GM23338 (cell line): ENCODE measurements at regions not wholly inside any gene's neighbourhood (a gene's known extent, or its start where the extent isn't known, plus 50 kb on each side); places are given as distances from the start of the nearest gene placed in this dataset.

ENCODE experiments used
- ATAC-seq: fragments of 200-7000 bp; cut with Tn5 transposase; 3 replicates; pipeline ENCODE4 v1.9.1; 2020
- DNase-seq: peaks from one replicate; pipeline ENCODE4 v3.0.0-alpha.2; 2015; ENCODE audit warnings: low spot score
- H2AFZ ChIP-seq: fragments of 200-600 bp; sonication (generic); 2 replicates; pipeline ENCODE4 v1.8.0; 2016; ENCODE audit warnings: antibody characterized with exemption, mild to moderate bottlenecking, moderate library complexity
- H3F3A ChIP-seq: fragments of 200-600 bp; sonication (generic); replicated peaks from 2 replicates; pipeline ENCODE4 v1.8.0; 2017; ENCODE audit warnings: antibody characterized with exemption, mixed run types, low read depth
- H3K27ac ChIP-seq: fragments of 200-600 bp; sonication (generic); 2 replicates; pipeline ENCODE4 v1.6.1; 2016; ENCODE audit warnings: low read depth
- H3K27me3 ChIP-seq: fragments of 200-600 bp; sonication (generic); 2 replicates; pipeline ENCODE4 v1.8.0; 2016; ENCODE audit warnings: mild to moderate bottlenecking, mixed run types, moderate library complexity; ENCODE audit not compliant: insufficient read depth
- H3K36me3 ChIP-seq: fragments of 200-600 bp; sonication (generic); 2 replicates; pipeline ENCODE4 v1.8.0; 2016; ENCODE audit warnings: mild to moderate bottlenecking; ENCODE audit not compliant: insufficient read depth
- H3K4me1 ChIP-seq: fragments of 200-600 bp; sonication (generic); 2 replicates; pipeline ENCODE4 v1.8.0; 2016; ENCODE audit warnings: mild to moderate bottlenecking, moderate library complexity; ENCODE audit not compliant: insufficient read depth
- H3K4me2 ChIP-seq: fragments of 200-600 bp; sonication (generic); 2 replicates; pipeline ENCODE4 v1.7.1; 2017; ENCODE audit warnings: mixed run types
- H3K4me3 ChIP-seq: fragments of 200-600 bp; sonication (generic); 2 replicates; pipeline ENCODE4 v1.6.1; 2016; ENCODE audit warnings: mixed run types
- H3K79me2 ChIP-seq: fragments of 200-600 bp; sonication (generic); replicated peaks from 2 replicates; pipeline ENCODE4 v1.8.0; 2017; ENCODE audit warnings: mild to moderate bottlenecking; ENCODE audit not compliant: insufficient read depth
- H3K9me2 ChIP-seq: fragments of 200-600 bp; sonication (generic); 2 replicates; pipeline ENCODE4 v1.8.0; 2017; ENCODE audit not compliant: insufficient read depth
- H4K20me1 ChIP-seq: fragments of 200-600 bp; sonication (generic); replicated peaks from 2 replicates; pipeline ENCODE4 v1.8.0; 2017; ENCODE audit warnings: mild to moderate bottlenecking; ENCODE audit not compliant: insufficient read depth
- H3K27ac Mint-ChIP-seq: 2 replicates; pipeline ENCODE4 v1.8.0; 2020; ENCODE audit warnings: inconsistent platforms, mild to moderate bottlenecking, moderate library complexity, mixed read lengths
- H3K27me3 Mint-ChIP-seq: 3 replicates; pipeline ENCODE4 v1.8.0; 2022; ENCODE audit warnings: low read depth, mild to moderate bottlenecking, moderate library complexity, mixed read lengths, inconsistent platforms; ENCODE audit not compliant: insufficient read depth, poor library complexity
- H3K36me3 Mint-ChIP-seq: 3 replicates; pipeline ENCODE4 v1.8.0; 2021; ENCODE audit warnings: low read depth, mild to moderate bottlenecking, inconsistent platforms, moderate library complexity, mixed read lengths
- H3K4me1 Mint-ChIP-seq: 3 replicates; pipeline ENCODE4 v1.8.0; 2020; ENCODE audit warnings: mild to moderate bottlenecking, inconsistent platforms, mixed read lengths
- H3K4me3 Mint-ChIP-seq: 3 replicates; pipeline ENCODE4 v1.8.0; 2021; ENCODE audit warnings: moderate library complexity, mild to moderate bottlenecking, inconsistent platforms, mixed read lengths
- H3K9me3 Mint-ChIP-seq: 3 replicates; pipeline ENCODE4 v1.8.0; 2020; ENCODE audit warnings: moderate library complexity, mild to moderate bottlenecking, inconsistent platforms, mixed read lengths
- CREB1 ChIP-seq: fragments of 250-450 bp; sonication (Bioruptor Pico); IDR thresholded peaks from 2 replicates; pipeline ENCODE4 v1.5.0; 2020; ENCODE audit warnings: low read depth, mild to moderate bottlenecking, moderate library complexity
- EZH2 ChIP-seq: fragments of 200-600 bp; sonication (generic); IDR thresholded peaks from one replicate; pipeline ENCODE4 v1.8.0; 2017; ENCODE audit warnings: antibody characterized with exemption, mild to moderate bottlenecking, low read depth; ENCODE audit not compliant: unreplicated experiment
- EZH2phosphoT487 ChIP-seq: fragments of 200-600 bp; sonication (generic); IDR thresholded peaks from one replicate; pipeline ENCODE4 v1.8.1; 2018; ENCODE audit warnings: antibody characterized with exemption; ENCODE audit not compliant: unreplicated experiment
- JUNB ChIP-seq: IDR thresholded peaks from one replicate; pipeline ENCODE4 v1.6.1; 2016; ENCODE audit warnings: antibody characterized with exemption; ENCODE audit not compliant: unreplicated experiment
- NANOG ChIP-seq: IDR thresholded peaks from 2 replicates; pipeline ENCODE4 v1.6.1; 2016; ENCODE audit warnings: antibody characterized with exemption, borderline replicate concordance
- STAT1 ChIP-seq: IDR thresholded peaks from one replicate; pipeline ENCODE4 v1.6.1; 2016; ENCODE audit warnings: antibody characterized with exemption; ENCODE audit not compliant: unreplicated experiment
- ZNF114 ChIP-seq: fragments of 250-450 bp; sonication (Bioruptor Pico); IDR thresholded peaks from 2 replicates; pipeline ENCODE4 v1.5.0; 2020; ENCODE audit warnings: mild to moderate bottlenecking, moderate library complexity
- ZNF331 ChIP-seq: fragments of 250-450 bp; sonication (Bioruptor Pico); IDR thresholded peaks from 2 replicates; pipeline ENCODE4 v1.5.0; 2020; ENCODE audit warnings: low read depth, mild to moderate bottlenecking, moderate library complexity
- TF ChIP-seq, protein P1 (sequence below): IDR thresholded peaks from one replicate; pipeline ENCODE4 v1.6.1; 2018; ENCODE audit warnings: antibody characterized with exemption; ENCODE audit not compliant: unreplicated experiment
- TF ChIP-seq, protein P2 (sequence below), 2 experiments: fragments of 200-600 bp in 1 of 2; sonication (generic) in 1 of 2; conservative IDR thresholded peaks; 2 replicates each; pipeline versions ENCODE4 v1.5.1 to v1.6.1; 2016 to 2017; ENCODE audit warnings: antibody characterized with exemption in 2 of 2, low read depth in 2 of 2, mild to moderate bottlenecking in 2 of 2, moderate library complexity in 1 of 2
- TF ChIP-seq, protein P3 (sequence below): fragments of 250-450 bp; sonication (Bioruptor Pico); IDR thresholded peaks from 2 replicates; pipeline ENCODE4 v1.5.0; 2020; ENCODE audit warnings: mild to moderate bottlenecking, moderate library complexity
- TF ChIP-seq, protein P4 (sequence below): IDR thresholded peaks from 2 replicates; pipeline ENCODE4 v1.6.1; 2016; ENCODE audit warnings: antibody characterized with exemption

DNA sequence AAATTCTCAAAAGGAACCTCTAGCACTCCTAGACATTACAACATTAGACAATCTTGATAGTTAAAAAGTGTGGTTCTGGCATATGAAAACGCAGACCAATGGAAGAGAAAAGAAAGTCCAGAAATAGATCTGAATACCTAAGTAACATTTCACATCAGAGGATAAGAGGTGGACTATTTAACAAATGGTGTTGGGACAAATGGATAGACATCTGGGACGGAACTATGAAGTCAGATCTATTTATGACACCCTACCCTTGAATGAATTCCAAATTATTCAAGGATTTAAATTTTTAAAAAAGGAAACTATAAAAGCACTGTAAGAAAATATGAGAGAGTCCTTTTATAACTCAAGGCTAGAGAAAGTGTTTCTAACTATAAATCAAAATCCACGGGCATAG is 111.3 kb downstream of the SCN11A start (continued):
- TF ChIP-seq NANOG (no peak), STAT1 (no peak), JUNB (no peak), EZH2phosphoT487 (no peak), ZNF114 (CRISPR knock-in tag) (no peak), ZNF331 (CRISPR knock-in tag) (no peak), CREB1 (CRISPR knock-in tag) (no peak), EZH2 (no peak)
- TF ChIP-seq, protein P1, sequence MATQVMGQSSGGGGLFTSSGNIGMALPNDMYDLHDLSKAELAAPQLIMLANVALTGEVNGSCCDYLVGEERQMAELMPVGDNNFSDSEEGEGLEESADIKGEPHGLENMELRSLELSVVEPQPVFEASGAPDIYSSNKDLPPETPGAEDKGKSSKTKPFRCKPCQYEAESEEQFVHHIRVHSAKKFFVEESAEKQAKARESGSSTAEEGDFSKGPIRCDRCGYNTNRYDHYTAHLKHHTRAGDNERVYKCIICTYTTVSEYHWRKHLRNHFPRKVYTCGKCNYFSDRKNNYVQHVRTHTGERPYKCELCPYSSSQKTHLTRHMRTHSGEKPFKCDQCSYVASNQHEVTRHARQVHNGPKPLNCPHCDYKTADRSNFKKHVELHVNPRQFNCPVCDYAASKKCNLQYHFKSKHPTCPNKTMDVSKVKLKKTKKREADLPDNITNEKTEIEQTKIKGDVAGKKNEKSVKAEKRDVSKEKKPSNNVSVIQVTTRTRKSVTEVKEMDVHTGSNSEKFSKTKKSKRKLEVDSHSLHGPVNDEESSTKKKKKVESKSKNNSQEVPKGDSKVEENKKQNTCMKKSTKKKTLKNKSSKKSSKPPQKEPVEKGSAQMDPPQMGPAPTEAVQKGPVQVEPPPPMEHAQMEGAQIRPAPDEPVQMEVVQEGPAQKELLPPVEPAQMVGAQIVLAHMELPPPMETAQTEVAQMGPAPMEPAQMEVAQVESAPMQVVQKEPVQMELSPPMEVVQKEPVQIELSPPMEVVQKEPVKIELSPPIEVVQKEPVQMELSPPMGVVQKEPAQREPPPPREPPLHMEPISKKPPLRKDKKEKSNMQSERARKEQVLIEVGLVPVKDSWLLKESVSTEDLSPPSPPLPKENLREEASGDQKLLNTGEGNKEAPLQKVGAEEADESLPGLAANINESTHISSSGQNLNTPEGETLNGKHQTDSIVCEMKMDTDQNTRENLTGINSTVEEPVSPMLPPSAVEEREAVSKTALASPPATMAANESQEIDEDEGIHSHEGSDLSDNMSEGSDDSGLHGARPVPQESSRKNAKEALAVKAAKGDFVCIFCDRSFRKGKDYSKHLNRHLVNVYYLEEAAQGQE = no peak
- TF ChIP-seq, protein P2, sequence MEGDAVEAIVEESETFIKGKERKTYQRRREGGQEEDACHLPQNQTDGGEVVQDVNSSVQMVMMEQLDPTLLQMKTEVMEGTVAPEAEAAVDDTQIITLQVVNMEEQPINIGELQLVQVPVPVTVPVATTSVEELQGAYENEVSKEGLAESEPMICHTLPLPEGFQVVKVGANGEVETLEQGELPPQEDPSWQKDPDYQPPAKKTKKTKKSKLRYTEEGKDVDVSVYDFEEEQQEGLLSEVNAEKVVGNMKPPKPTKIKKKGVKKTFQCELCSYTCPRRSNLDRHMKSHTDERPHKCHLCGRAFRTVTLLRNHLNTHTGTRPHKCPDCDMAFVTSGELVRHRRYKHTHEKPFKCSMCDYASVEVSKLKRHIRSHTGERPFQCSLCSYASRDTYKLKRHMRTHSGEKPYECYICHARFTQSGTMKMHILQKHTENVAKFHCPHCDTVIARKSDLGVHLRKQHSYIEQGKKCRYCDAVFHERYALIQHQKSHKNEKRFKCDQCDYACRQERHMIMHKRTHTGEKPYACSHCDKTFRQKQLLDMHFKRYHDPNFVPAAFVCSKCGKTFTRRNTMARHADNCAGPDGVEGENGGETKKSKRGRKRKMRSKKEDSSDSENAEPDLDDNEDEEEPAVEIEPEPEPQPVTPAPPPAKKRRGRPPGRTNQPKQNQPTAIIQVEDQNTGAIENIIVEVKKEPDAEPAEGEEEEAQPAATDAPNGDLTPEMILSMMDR (conservative IDR thresholded peaks at IDR 0.05; ENCODE audit: low read depth in 2 of 2) = no peak

DNA sequence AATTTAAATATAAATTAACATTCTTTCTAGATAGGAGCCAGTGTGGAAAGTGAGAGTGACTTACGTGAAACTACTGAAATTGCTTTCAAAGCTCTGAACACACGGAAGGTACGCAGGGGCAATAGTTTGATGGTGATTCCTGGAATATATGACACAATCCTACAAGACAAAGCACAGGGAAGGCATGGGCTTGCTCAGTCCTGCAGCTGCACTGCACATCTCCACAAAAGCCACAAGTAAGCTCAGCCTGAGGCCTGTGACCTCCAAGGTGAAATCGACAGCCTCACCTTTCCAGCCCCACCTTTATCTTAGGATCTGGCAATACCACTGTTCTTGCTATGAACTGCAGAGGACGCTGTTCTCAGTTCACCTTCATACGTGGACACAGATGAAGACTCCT is 109.3 kb upstream of the SCN10A start:
- Histone ChIP-seq H3K9me2 (no peaks in the 10 kb centered on the region), H3K27me3 (no peaks in the 10 kb centered on the region), H2AFZ (no peak overlapping the region), H4K20me1 (no peaks in the 10 kb centered on the region), H3K36me3 (no peaks in the 10 kb centered on the region), H3K4me3 (no peak overlapping the region), H3K4me2 (no peak overlapping the region), H3K4me1 (no peaks in the 10 kb centered on the region), H3K27ac (no peak overlapping the region), H3F3A (no peaks in the 10 kb centered on the region), H3K79me2 (no peaks in the 10 kb centered on the region)
- DNase-seq (no peak), ATAC-seq (no peak)
- Mint-ChIP-seq H3K27ac (no peak overlapping the region), H3K27me3 (peaks cover 5% of the 10 kb centered on the region), H3K4me3 (no peak overlapping the region), H3K9me3 (no peaks in the 10 kb centered on the region), H3K4me1 (peaks cover 6% of the 10 kb centered on the region), H3K36me3 (no peaks in the 10 kb centered on the region)
- TF ChIP-seq, protein P3, sequence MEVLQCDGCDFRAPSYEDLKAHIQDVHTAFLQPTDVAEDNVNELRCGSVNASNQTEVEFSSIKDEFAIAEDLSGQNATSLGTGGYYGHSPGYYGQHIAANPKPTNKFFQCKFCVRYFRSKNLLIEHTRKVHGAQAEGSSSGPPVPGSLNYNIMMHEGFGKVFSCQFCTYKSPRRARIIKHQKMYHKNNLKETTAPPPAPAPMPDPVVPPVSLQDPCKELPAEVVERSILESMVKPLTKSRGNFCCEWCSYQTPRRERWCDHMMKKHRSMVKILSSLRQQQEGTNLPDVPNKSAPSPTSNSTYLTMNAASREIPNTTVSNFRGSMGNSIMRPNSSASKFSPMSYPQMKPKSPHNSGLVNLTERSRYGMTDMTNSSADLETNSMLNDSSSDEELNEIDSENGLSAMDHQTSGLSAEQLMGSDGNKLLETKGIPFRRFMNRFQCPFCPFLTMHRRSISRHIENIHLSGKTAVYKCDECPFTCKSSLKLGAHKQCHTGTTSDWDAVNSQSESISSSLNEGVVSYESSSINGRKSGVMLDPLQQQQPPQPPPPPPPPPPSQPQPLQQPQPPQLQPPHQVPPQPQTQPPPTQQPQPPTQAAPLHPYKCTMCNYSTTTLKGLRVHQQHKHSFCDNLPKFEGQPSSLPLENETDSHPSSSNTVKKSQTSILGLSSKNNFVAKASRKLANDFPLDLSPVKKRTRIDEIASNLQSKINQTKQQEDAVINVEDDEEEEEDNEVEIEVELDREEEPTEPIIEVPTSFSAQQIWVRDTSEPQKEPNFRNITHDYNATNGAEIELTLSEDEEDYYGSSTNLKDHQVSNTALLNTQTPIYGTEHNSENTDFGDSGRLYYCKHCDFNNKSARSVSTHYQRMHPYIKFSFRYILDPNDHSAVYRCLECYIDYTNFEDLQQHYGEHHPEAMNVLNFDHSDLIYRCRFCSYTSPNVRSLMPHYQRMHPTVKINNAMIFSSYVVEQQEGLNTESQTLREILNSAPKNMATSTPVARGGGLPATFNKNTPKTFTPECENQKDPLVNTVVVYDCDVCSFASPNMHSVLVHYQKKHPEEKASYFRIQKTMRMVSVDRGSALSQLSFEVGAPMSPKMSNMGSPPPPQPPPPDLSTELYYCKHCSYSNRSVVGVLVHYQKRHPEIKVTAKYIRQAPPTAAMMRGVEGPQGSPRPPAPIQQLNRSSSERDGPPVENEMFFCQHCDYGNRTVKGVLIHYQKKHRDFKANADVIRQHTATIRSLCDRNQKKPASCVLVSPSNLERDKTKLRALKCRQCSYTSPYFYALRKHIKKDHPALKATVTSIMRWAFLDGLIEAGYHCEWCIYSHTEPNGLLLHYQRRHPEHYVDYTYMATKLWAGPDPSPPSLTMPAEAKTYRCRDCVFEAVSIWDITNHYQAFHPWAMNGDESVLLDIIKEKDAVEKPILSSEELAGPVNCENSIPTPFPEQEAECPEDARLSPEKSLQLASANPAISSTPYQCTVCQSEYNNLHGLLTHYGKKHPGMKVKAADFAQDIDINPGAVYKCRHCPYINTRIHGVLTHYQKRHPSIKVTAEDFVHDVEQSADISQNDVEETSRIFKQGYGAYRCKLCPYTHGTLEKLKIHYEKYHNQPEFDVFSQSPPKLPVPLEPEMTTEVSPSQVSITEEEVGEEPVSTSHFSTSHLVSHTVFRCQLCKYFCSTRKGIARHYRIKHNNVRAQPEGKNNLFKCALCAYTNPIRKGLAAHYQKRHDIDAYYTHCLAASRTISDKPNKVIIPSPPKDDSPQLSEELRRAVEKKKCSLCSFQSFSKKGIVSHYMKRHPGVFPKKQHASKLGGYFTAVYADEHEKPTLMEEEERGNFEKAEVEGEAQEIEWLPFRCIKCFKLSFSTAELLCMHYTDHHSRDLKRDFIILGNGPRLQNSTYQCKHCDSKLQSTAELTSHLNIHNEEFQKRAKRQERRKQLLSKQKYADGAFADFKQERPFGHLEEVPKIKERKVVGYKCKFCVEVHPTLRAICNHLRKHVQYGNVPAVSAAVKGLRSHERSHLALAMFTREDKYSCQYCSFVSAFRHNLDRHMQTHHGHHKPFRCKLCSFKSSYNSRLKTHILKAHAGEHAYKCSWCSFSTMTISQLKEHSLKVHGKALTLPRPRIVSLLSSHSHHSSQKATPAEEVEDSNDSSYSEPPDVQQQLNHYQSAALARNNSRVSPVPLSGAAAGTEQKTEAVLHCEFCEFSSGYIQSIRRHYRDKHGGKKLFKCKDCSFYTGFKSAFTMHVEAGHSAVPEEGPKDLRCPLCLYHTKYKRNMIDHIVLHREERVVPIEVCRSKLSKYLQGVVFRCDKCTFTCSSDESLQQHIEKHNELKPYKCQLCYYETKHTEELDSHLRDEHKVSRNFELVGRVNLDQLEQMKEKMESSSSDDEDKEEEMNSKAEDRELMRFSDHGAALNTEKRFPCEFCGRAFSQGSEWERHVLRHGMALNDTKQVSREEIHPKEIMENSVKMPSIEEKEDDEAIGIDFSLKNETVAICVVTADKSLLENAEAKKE (CRISPR knock-in tag) = no peak
- TF ChIP-seq, protein P4, sequence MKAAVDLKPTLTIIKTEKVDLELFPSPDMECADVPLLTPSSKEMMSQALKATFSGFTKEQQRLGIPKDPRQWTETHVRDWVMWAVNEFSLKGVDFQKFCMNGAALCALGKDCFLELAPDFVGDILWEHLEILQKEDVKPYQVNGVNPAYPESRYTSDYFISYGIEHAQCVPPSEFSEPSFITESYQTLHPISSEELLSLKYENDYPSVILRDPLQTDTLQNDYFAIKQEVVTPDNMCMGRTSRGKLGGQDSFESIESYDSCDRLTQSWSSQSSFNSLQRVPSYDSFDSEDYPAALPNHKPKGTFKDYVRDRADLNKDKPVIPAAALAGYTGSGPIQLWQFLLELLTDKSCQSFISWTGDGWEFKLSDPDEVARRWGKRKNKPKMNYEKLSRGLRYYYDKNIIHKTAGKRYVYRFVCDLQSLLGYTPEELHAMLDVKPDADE = no peak
- TF ChIP-seq NANOG (no peak), ZNF114 (CRISPR knock-in tag) (no peak), EZH2 (no peak)
